Suprapubic skin (tissue), 4 donors: ENCODE measurements at regions not wholly inside any gene's neighbourhood (a gene's known extent, or its start where the extent isn't known, plus 50 kb on each side); places are given as distances from the start of the nearest gene placed in this dataset.

Source experiments
- DNase-seq, 2 donors: peaks; one replicate each; pipeline ENCODE4 v3.0.0-alpha.2; 2019; ENCODE audit warnings: low spot score in 2 of 2
- H3K27ac ChIP-seq: fragments of 200-600 bp; sonication (generic); one replicate; pipeline ENCODE4 v1.5.1; 2019
- H3K27me3 ChIP-seq: fragments of 200-600 bp; sonication (generic); one replicate; pipeline ENCODE4 v1.5.1; 2019
- H3K36me3 ChIP-seq: fragments of 200-600 bp; sonication (generic); one replicate; pipeline ENCODE4 v1.5.1; 2019
- H3K4me1 ChIP-seq: fragments of 200-600 bp; sonication (generic); one replicate; pipeline ENCODE4 v1.5.1; 2019
- H3K4me3 ChIP-seq: fragments of 200-600 bp; sonication (generic); one replicate; pipeline ENCODE4 v1.5.1; 2019; ENCODE audit warnings: mild to moderate bottlenecking
- H3K9me3 ChIP-seq: fragments of 200-600 bp; sonication (generic); one replicate; pipeline ENCODE4 v1.5.1; 2019
- CTCF ChIP-seq, 2 donors: fragments of 200-600 bp in 1 of 2; fragments of 450-650 bp in 1 of 2; sonication (generic) in 1 of 2; IDR thresholded peaks; one replicate each; pipeline ENCODE4 v1.5.1; 2016 to 2019; ENCODE audit warnings: antibody characterized with exemption in 2 of 2, mild to moderate bottlenecking in 1 of 2, moderate library complexity in 1 of 2
- EP300 ChIP-seq: sonication (generic); formaldehyde crosslinking; IDR thresholded peaks from one replicate; pipeline ENCODE4 v1.6.1; 2017; ENCODE audit warnings: antibody characterized with exemption
- POLR2A ChIP-seq, 2 donors: fragments of 450-650 bp; IDR thresholded peaks; one replicate each; pipeline ENCODE4 v1.6.1; 2017; ENCODE audit warnings: antibody characterized with exemption in 2 of 2, mild to moderate bottlenecking in 2 of 2, moderate library complexity in 2 of 2
- POLR2AphosphoS5 ChIP-seq, 3 donors: sonication (generic); formaldehyde crosslinking; IDR thresholded peaks; one replicate each; pipeline ENCODE4 v1.6.1; 2017; ENCODE audit warnings: antibody characterized with exemption in 3 of 3
- WGBS: methylation state at CpG from one replicate; pipeline ENCODE4 v1.1.5; 2018; 5-methylcytosine and 5-hydroxymethylcytosine counted together

- no peak for TF ChIP-seq CTCF (IDR thresholded peaks at IDR 0.05)
- TF ChIP-seq POLR2AphosphoS5 (IDR thresholded peaks at IDR 0.05), result no peak
- no peak for TF ChIP-seq EP300
- no peak for TF ChIP-seq POLR2A (IDR thresholded peaks at IDR 0.05)
Observed at GRCh38 chr12:40602562-40602961, 89.7 kb upstream of the CNTN1 start.

DNA sequence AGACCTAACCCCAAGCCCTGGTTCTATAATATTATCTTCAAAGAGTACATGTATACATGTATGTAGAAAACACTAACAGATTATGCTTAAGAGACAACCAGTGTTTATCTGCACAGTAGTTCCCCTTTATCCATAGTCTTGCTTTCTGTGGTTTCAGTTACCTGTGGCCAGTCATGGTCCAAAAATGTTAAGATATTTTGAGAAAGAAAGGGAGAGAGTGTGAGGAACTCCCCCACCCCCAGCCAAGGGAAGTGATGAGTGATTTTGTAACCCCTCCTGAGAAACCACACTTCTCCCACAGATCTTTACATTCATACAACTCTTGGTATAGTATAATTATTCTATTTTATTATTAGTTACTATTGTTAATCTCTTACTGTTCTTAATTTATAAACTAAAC is 77.3 kb upstream of the CNTN1 start:
- DNase-seq, result no peak
- Histone ChIP-seq H3K27me3 (no peaks in the 10 kb centered on the region), H3K36me3 (no peaks in the 10 kb centered on the region), H3K4me3 (no peak overlapping the region), H3K9me3 (no peaks in the 10 kb centered on the region), H3K27ac (no peak overlapping the region), H3K4me1 (no peaks in the 10 kb centered on the region)
- TF ChIP-seq POLR2AphosphoS5 (IDR thresholded peaks at IDR 0.05), result no peak

More at GRCh38 chr12:40602562-40602961, 89.7 kb upstream of the CNTN1 start:
- Histone ChIP-seq H3K36me3 (no peaks in the 10 kb centered on the region), H3K27ac (no peak overlapping the region), H3K27me3 (no peaks in the 10 kb centered on the region), H3K4me1 (no peaks in the 10 kb centered on the region), H3K9me3 (no peaks in the 10 kb centered on the region), H3K4me3 (no peak overlapping the region)
- 68% methylated on average over 3 of the region's 3 CpGs for WGBS
- DNase-seq, result no peak

DNA sequence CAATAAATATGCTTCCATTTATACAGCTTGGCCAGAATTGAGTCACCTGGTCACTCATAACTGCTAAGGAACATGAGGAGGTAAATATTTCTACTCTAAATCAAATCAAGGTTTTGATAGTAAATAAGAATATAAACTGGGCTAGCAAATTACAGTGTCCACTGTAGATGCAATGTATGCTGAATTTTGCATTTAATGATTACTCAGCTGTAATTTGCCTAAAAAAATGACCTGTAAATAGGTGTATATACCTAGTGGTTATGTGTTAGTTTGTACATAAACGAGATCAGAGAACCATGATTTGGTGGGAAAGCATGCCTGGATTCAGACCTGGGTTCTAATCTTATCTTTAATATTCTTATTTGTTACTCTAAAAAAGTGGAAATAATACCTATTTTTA is 76.6 kb upstream of the CNTN1 start:
- no peaks in the 10 kb centered on the region for H3K27me3 ChIP-seq
- H3K4me1 ChIP-seq, result no peaks in the 10 kb centered on the region
- no peak overlapping the region for H3K4me3 ChIP-seq
- whole genome bisulfite sequencing, result 79% methylated on average over 1 of the region's 1 CpG
- no peak for TF ChIP-seq POLR2A (IDR thresholded peaks at IDR 0.05)
- no peak for TF ChIP-seq EP300
- no peak for TF ChIP-seq CTCF (IDR thresholded peaks at IDR 0.05)
- TF ChIP-seq POLR2AphosphoS5 (IDR thresholded peaks at IDR 0.05), result no peak
- H3K36me3 ChIP-seq, result no peaks in the 10 kb centered on the region
- no peak for DNase-seq
- no peak overlapping the region for H3K27ac ChIP-seq
- H3K9me3 ChIP-seq, result no peaks in the 10 kb centered on the region

GRCh38 chr12:40616383-40616915 is 75.8 kb upstream of the CNTN1 start:
- H3K27me3 ChIP-seq, result no peaks in the 10 kb centered on the region
- H3K36me3 ChIP-seq, result no peaks in the 10 kb centered on the region
- H3K4me3 ChIP-seq, result no peak overlapping the region
- H3K9me3 ChIP-seq, result no peaks in the 10 kb centered on the region
- no peak overlapping the region for H3K27ac ChIP-seq
- no peaks in the 10 kb centered on the region for H3K4me1 ChIP-seq
- no peak for DNase-seq
- 62% methylated on average over 4 of the region's 4 CpGs for WGBS
- no peak for TF ChIP-seq POLR2AphosphoS5 (IDR thresholded peaks at IDR 0.05)
- no peak for TF ChIP-seq EP300
- no peak for TF ChIP-seq POLR2A (IDR thresholded peaks at IDR 0.05)
- no peak for TF ChIP-seq CTCF (IDR thresholded peaks at IDR 0.05)

GRCh38 chr12:40618636-40619035 is 73.6 kb upstream of the CNTN1 start:
- DNase-seq, result no peak
- 88% methylated on average over 1 of the region's 1 CpG for WGBS
- TF ChIP-seq POLR2A (IDR thresholded peaks at IDR 0.05), result no peak
- no peak for TF ChIP-seq EP300
- TF ChIP-seq CTCF (IDR thresholded peaks at IDR 0.05), result no peak
- TF ChIP-seq POLR2AphosphoS5 (IDR thresholded peaks at IDR 0.05), result no peak
- no peaks in the 10 kb centered on the region for H3K9me3 ChIP-seq
- H3K27me3 ChIP-seq, result no peaks in the 10 kb centered on the region
- no peaks in the 10 kb centered on the region for H3K4me1 ChIP-seq
- no peak overlapping the region for H3K27ac ChIP-seq
- H3K36me3 ChIP-seq, result no peaks in the 10 kb centered on the region
- H3K4me3 ChIP-seq, result no peak overlapping the region

- H3K36me3 ChIP-seq, result no peaks in the 10 kb centered on the region
- WGBS, result over 99% methylated on average over 21 of the region's 38 CpGs
- TF ChIP-seq EP300, result no peak
- no peak for TF ChIP-seq CTCF (IDR thresholded peaks at IDR 0.05)
- TF ChIP-seq POLR2A (IDR thresholded peaks at IDR 0.05), result no peak
- no peak for TF ChIP-seq POLR2AphosphoS5 (IDR thresholded peaks at IDR 0.05)
- no peaks in the 10 kb centered on the region for H3K27me3 ChIP-seq
- no peak overlapping the region for H3K4me3 ChIP-seq
- no peak for DNase-seq
- H3K27ac ChIP-seq, result no peak overlapping the region
- H3K4me1 ChIP-seq, result no peaks in the 10 kb centered on the region
- no peaks in the 10 kb centered on the region for H3K9me3 ChIP-seq
Observed at GRCh38 chr12:40620564-40621019, 71.6 kb upstream of the CNTN1 start.
